SIG-M5 treated with dmso at 0.1 percent for 504 hours (cell line): ENCODE measurements at regions not wholly inside any gene's neighbourhood (a gene's known extent, or its start where the extent isn't known, plus 50 kb on each side); places are given as distances from the start of the nearest gene placed in this dataset.
"Not testable (repeated sequence)": the region's sequence is repeated elsewhere in the genome, so short reads cannot be mapped to it uniquely, and the experiment has no call there.

Experiments used
- DNase-seq: peaks from one replicate; lab custom pipeline; 2025; ENCODE audit not compliant: unreplicated experiment; lab: John Stamatoyannopoulos, UW

GRCh38 chr16:77488652-77489051 is 53.8 kb upstream of the ADAMTS18 start:
- DNase-seq: no peak

- DNase-seq: no peak
These were observed 56.3 kb upstream of the ADAMTS18 start for GRCh38 chr16:77491091-77491490.

- DNase-seq: no peak
These were observed 62.1 kb upstream of the ADAMTS18 start for GRCh38 chr16:77496934-77497333.

GRCh38 chr16:77499373-77500285 is 64.8 kb upstream of the ADAMTS18 start:
- no peak for DNase-seq

GRCh38 chr16:77500286-77500598 is 65.4 kb upstream of the ADAMTS18 start:
- no peak for DNase-seq

GRCh38 chr16:77500934-77501664 is 66.3 kb upstream of the ADAMTS18 start:
- no peak for DNase-seq

- DNase-seq: no peak
These were observed 67.6 kb upstream of the ADAMTS18 start for GRCh38 chr16:77502448-77502847.

- not testable (repeated sequence) for DNase-seq
These were observed 71.7 kb upstream of the ADAMTS18 start for GRCh38 chr16:77506492-77506891.

- no peak for DNase-seq
These were observed 74.2 kb upstream of the ADAMTS18 start for GRCh38 chr16:77509051-77509450.

GRCh38 chr16:77509796-77510195 is 75.0 kb upstream of the ADAMTS18 start:
- no peak for DNase-seq

GRCh38 chr16:77511053-77511452 is 76.2 kb upstream of the ADAMTS18 start:
- DNase-seq: no peak

- DNase-seq: no peak
These were observed 79.8 kb upstream of the ADAMTS18 start for GRCh38 chr16:77514500-77515220.

GRCh38 chr16:77525226-77525625 is 90.4 kb upstream of the ADAMTS18 start:
- DNase-seq: not testable (repeated sequence)

GRCh38 chr16:77531752-77532151 is 96.9 kb upstream of the ADAMTS18 start:
- DNase-seq: no peak

GRCh38 chr16:77536809-77537208 is 102.0 kb upstream of the ADAMTS18 start:
- no peak for DNase-seq

GRCh38 chr16:77539421-77540034 is 104.7 kb upstream of the ADAMTS18 start:
- no peak for DNase-seq

GRCh38 chr16:77540646-77541045 is 105.8 kb upstream of the ADAMTS18 start:
- DNase-seq: no peak

GRCh38 chr16:77541165-77541564 is 106.3 kb upstream of the ADAMTS18 start:
- DNase-seq: no peak

GRCh38 chr16:77548151-77548550 is 113.3 kb upstream of the ADAMTS18 start:
- DNase-seq: no peak

- DNase-seq: no peak
These were observed 113.9 kb upstream of the ADAMTS18 start for GRCh38 chr16:77548766-77549165.

GRCh38 chr16:77549876-77550275 is 115.0 kb upstream of the ADAMTS18 start:
- DNase-seq: no peak
